ENCODE measurements at regions not wholly inside any gene's neighbourhood (a gene's known extent, or its start where the extent isn't known, plus 50 kb on each side); places are given as distances from the start of the nearest gene placed in this dataset.
"Not testable (repeated sequence)": the region's sequence is repeated elsewhere in the genome, so short reads cannot be mapped to it uniquely, and the experiment has no call there.

GRCh38 chr7:131674131-131674530 lies 117.7 kb upstream of the PODXL start:
- no peaks in the 10 kb centered on the region for H3K9me3 ChIP-seq
- no peaks in the 10 kb centered on the region for H3K27me3 ChIP-seq
- intact Hi-C loops (cut with DNase I), result no loop called here
- no peaks in the 10 kb centered on the region for H3K36me3 ChIP-seq
- H3K4me1 ChIP-seq, result no peaks in the 10 kb centered on the region
- no peak overlapping the region for H3K4me3 ChIP-seq
- no peak overlapping the region for H3K27ac ChIP-seq
- DNase-seq (ENCODE audit: extremely low spot score in 2 of 2), result no peak
- TF ChIP-seq POLR2A (IDR thresholded peaks at IDR 0.05), result no peak
- no peak for TF ChIP-seq POLR2AphosphoS5 (IDR thresholded peaks at IDR 0.05; ENCODE audit: insufficient read depth in 1 of 2, low read depth in 1 of 2)
- TF ChIP-seq CTCF (IDR thresholded peaks at IDR 0.05), result no peak

GRCh38 chr7:131673576-131673975 lies 117.1 kb upstream of the PODXL start:
- H3K9me3 ChIP-seq, result no peaks in the 10 kb centered on the region
- no peak overlapping the region for H3K27ac ChIP-seq
- no peaks in the 10 kb centered on the region for H3K27me3 ChIP-seq
- TF ChIP-seq POLR2A (IDR thresholded peaks at IDR 0.05) (no peak), CTCF (IDR thresholded peaks at IDR 0.05) (no peak)
- no peaks in the 10 kb centered on the region for H3K36me3 ChIP-seq
- DNase-seq (ENCODE audit: extremely low spot score in 2 of 2), result no peak
- H3K4me3 ChIP-seq, result no peak overlapping the region
- intact Hi-C loops (cut with DNase I), result no loop called here
- no peaks in the 10 kb centered on the region for H3K4me1 ChIP-seq

- H3K27me3 ChIP-seq, result no peaks in the 10 kb centered on the region
- intact Hi-C loops (cut with DNase I), result no loop called here
- no peak overlapping the region for H3K27ac ChIP-seq
- no peaks in the 10 kb centered on the region for H3K36me3 ChIP-seq
- DNase-seq (ENCODE audit: extremely low spot score in 2 of 2), result no peak
- no peak overlapping the region for H3K4me3 ChIP-seq
- H3K4me1 ChIP-seq, result no peaks in the 10 kb centered on the region
- no peak for TF ChIP-seq POLR2AphosphoS5 (IDR thresholded peaks at IDR 0.05; ENCODE audit: insufficient read depth in 1 of 2, low read depth in 1 of 2)
- no peaks in the 10 kb centered on the region for H3K9me3 ChIP-seq
Measured at GRCh38 chr7:131670406-131670805, 114.0 kb upstream of the PODXL start.

GRCh38 chr7:131667699-131668098 lies 111.3 kb upstream of the PODXL start:
- H3K9me3 ChIP-seq, result no peaks in the 10 kb centered on the region
- no peaks in the 10 kb centered on the region for H3K27me3 ChIP-seq
- H3K36me3 ChIP-seq, result no peaks in the 10 kb centered on the region
- no peak overlapping the region for H3K27ac ChIP-seq
- TF ChIP-seq POLR2A (IDR thresholded peaks at IDR 0.05), result no peak
- TF ChIP-seq POLR2AphosphoS5 (IDR thresholded peaks at IDR 0.05; ENCODE audit: insufficient read depth in 1 of 2, low read depth in 1 of 2), result no peak
- no peak for TF ChIP-seq CTCF (IDR thresholded peaks at IDR 0.05)
- intact Hi-C loops (cut with DNase I), result no loop called here
- no peak for DNase-seq (ENCODE audit: extremely low spot score in 2 of 2)
- no peak overlapping the region for H3K4me3 ChIP-seq
- H3K4me1 ChIP-seq, result no peaks in the 10 kb centered on the region

- intact Hi-C loops (cut with DNase I), result no loop called here
- Histone ChIP-seq H3K4me3 (no peak overlapping the region), H3K36me3 (no peaks in the 10 kb centered on the region), H3K4me1 (no peaks in the 10 kb centered on the region), H3K27ac (no peak overlapping the region), H3K27me3 (no peaks in the 10 kb centered on the region), H3K9me3 (no peaks in the 10 kb centered on the region)
- TF ChIP-seq CTCF (IDR thresholded peaks at IDR 0.05), result no peak
- no peak for TF ChIP-seq POLR2A (IDR thresholded peaks at IDR 0.05)
- no peak for TF ChIP-seq POLR2AphosphoS5 (IDR thresholded peaks at IDR 0.05; ENCODE audit: insufficient read depth in 1 of 2, low read depth in 1 of 2)
- DNase-seq (ENCODE audit: extremely low spot score in 2 of 2), result no peak
Measured at GRCh38 chr7:131665021-131665420, 108.6 kb upstream of the PODXL start.

- Histone ChIP-seq H3K36me3 (no peaks in the 10 kb centered on the region), H3K4me1 (no peaks in the 10 kb centered on the region), H3K27ac (no peak overlapping the region), H3K9me3 (no peaks in the 10 kb centered on the region), H3K27me3 (no peaks in the 10 kb centered on the region), H3K4me3 (no peak overlapping the region)
- no peak for DNase-seq (ENCODE audit: extremely low spot score in 2 of 2)
- intact Hi-C loops (cut with DNase I), result no loop called here
- TF ChIP-seq POLR2A (IDR thresholded peaks at IDR 0.05) (no peak), POLR2AphosphoS5 (IDR thresholded peaks at IDR 0.05; ENCODE audit: insufficient read depth in 1 of 2, low read depth in 1 of 2) (no peak), CTCF (IDR thresholded peaks at IDR 0.05) (no peak)
Measured at GRCh38 chr7:131664570-131664969, 108.1 kb upstream of the PODXL start.

- DNase-seq (ENCODE audit: extremely low spot score in 2 of 2); H3K36me3 ChIP-seq; H3K27me3 ChIP-seq; H3K9me3 ChIP-seq; H3K4me1 ChIP-seq; H3K27ac ChIP-seq; H3K4me3 ChIP-seq; intact Hi-C loops (cut with DNase I): not testable (repeated sequence)
Measured at GRCh38 chr7:131662301-131662873, 106.0 kb upstream of the PODXL start.

Measured in vagina (tissue), 2 donors.